Ishikawa (cell line): ENCODE measurements at regions not wholly inside any gene's neighbourhood (a gene's known extent, or its start where the extent isn't known, plus 50 kb on each side); places are given as distances from the start of the nearest gene placed in this dataset.

Experiments used
- CEBPB ChIP-seq: IDR thresholded peaks from 2 replicates; pipeline ENCODE4 v1.6.1; 2012
- CREB1 ChIP-seq: IDR thresholded peaks from 2 replicates; pipeline ENCODE4 v1.6.1; 2012; ENCODE audit warnings: low read depth
- EGR1 ChIP-seq: IDR thresholded peaks from 2 replicates; pipeline ENCODE4 v1.6.1; 2012
- EP300 ChIP-seq: IDR thresholded peaks from 2 replicates; pipeline ENCODE4 v1.6.1; 2012; ENCODE audit warnings: borderline replicate concordance
- FOXM1 ChIP-seq: IDR thresholded peaks from 2 replicates; pipeline ENCODE4 v1.6.1; 2012; ENCODE audit warnings: low read depth, borderline replicate concordance
- NFIC ChIP-seq: IDR thresholded peaks from 2 replicates; pipeline ENCODE4 v1.6.1; 2012
- RAD21 ChIP-seq: IDR thresholded peaks from 2 replicates; pipeline ENCODE4 v1.6.1; 2012; ENCODE audit warnings: low read depth
- TAF1 ChIP-seq: IDR thresholded peaks from 2 replicates; pipeline ENCODE4 v1.6.1; 2012; ENCODE audit warnings: low read depth, mild to moderate bottlenecking
- TCF12 ChIP-seq: IDR thresholded peaks from 2 replicates; pipeline ENCODE4 v1.6.1; 2012; ENCODE audit warnings: low read depth
- TEAD4 ChIP-seq: IDR thresholded peaks from 2 replicates; pipeline ENCODE4 v1.6.1; 2012
- YY1 ChIP-seq: IDR thresholded peaks from 2 replicates; pipeline ENCODE4 v1.6.1; 2012; ENCODE audit warnings: low read depth
- ZBTB7A ChIP-seq: IDR thresholded peaks from 2 replicates; pipeline ENCODE4 v1.6.1; 2012; ENCODE audit warnings: low read depth
- TF ChIP-seq, protein P1 (sequence below): IDR thresholded peaks from 2 replicates; pipeline ENCODE4 v1.6.1; 2012
- TF ChIP-seq, protein P2 (sequence below): IDR thresholded peaks from 2 replicates; pipeline ENCODE4 v1.6.1; 2012
- TF ChIP-seq, protein P3 (sequence below): IDR thresholded peaks from 2 replicates; pipeline ENCODE4 v1.6.1; 2012; ENCODE audit warnings: low read depth, mild to moderate bottlenecking

DNA sequence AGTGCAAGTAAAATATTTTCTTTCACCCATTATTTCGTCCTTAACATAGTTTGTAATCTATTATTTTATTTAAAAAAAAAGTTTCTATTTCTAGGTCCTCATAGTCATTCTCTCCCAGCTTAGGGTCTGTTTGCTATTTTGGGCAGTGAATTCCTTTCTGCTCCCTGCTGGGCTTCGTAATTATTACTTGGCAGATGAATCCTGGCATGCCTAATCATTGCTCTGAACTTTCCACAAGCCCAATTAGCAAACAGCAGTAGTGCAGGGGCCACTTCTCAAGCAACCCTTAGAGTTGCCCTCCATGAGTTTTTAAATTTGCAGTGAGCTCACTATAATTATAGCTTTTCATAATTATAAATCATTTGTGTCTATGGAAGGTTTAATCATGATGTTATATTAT lies 1378.3 kb upstream of the SEL1L start:
- TF ChIP-seq CEBPB (no peak), ZBTB7A (no peak), FOXM1 (no peak), YY1 (no peak), TAF1 (no peak), EP300 (no peak)
- TF ChIP-seq, protein P1, sequence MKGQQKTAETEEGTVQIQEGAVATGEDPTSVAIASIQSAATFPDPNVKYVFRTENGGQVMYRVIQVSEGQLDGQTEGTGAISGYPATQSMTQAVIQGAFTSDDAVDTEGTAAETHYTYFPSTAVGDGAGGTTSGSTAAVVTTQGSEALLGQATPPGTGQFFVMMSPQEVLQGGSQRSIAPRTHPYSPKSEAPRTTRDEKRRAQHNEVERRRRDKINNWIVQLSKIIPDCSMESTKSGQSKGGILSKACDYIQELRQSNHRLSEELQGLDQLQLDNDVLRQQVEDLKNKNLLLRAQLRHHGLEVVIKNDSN: no peak
- TF ChIP-seq, protein P2, sequence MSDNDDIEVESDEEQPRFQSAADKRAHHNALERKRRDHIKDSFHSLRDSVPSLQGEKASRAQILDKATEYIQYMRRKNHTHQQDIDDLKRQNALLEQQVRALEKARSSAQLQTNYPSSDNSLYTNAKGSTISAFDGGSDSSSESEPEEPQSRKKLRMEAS: no peak
- TF ChIP-seq, protein P3, sequence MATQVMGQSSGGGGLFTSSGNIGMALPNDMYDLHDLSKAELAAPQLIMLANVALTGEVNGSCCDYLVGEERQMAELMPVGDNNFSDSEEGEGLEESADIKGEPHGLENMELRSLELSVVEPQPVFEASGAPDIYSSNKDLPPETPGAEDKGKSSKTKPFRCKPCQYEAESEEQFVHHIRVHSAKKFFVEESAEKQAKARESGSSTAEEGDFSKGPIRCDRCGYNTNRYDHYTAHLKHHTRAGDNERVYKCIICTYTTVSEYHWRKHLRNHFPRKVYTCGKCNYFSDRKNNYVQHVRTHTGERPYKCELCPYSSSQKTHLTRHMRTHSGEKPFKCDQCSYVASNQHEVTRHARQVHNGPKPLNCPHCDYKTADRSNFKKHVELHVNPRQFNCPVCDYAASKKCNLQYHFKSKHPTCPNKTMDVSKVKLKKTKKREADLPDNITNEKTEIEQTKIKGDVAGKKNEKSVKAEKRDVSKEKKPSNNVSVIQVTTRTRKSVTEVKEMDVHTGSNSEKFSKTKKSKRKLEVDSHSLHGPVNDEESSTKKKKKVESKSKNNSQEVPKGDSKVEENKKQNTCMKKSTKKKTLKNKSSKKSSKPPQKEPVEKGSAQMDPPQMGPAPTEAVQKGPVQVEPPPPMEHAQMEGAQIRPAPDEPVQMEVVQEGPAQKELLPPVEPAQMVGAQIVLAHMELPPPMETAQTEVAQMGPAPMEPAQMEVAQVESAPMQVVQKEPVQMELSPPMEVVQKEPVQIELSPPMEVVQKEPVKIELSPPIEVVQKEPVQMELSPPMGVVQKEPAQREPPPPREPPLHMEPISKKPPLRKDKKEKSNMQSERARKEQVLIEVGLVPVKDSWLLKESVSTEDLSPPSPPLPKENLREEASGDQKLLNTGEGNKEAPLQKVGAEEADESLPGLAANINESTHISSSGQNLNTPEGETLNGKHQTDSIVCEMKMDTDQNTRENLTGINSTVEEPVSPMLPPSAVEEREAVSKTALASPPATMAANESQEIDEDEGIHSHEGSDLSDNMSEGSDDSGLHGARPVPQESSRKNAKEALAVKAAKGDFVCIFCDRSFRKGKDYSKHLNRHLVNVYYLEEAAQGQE: no peak

DNA sequence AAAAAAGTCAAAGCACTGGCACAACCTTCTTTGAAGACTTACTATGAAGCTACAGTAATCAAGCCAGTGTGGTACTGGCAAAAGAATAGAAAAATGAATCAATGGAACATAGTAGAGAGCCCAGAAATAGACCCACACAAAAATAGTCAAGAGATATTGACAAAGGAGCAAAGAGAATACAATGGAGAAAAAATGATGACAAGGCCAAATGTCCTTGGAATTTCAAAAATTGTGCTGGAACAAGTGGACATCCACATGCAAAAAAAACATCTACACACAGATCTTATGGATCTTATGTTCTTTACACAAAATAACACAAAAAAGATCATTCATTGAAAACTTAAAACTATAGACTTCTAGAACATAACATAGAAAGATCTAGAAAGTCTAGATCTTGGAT lies 1379.7 kb upstream of the SEL1L start:
- TF ChIP-seq EGR1: no peak
- no peak for TF ChIP-seq RAD21
- no peak for TF ChIP-seq CREB1
- TF ChIP-seq FOXM1: no peak
- TF ChIP-seq TEAD4: no peak
- TF ChIP-seq CEBPB: no peak
- TF ChIP-seq, protein P1: no peak
- TF ChIP-seq TAF1: no peak
- TF ChIP-seq NFIC: no peak
- TF ChIP-seq, protein P3: no peak
- TF ChIP-seq YY1: no peak
- no peak for TF ChIP-seq ZBTB7A
- TF ChIP-seq EP300: no peak
- TF ChIP-seq, protein P2: no peak
- TF ChIP-seq TCF12: no peak

DNA sequence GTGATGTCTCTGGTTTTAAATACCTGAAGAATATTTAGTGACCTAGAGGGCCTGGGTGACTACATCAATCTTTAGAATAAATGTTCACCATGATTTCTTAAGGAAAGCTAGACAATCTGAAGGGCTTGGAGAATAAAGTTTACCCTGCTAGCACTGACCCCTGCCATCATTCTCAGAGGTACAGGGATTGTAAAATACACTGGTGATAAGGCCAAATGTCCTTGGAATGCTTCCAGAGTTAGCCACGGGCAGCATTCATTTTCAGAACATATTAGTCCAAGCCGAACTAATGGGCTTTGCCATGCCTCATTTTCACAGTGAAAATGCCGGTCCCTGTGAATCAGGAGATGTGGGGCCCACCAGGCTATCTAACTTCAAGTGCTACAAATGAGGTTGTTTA lies 1381.7 kb upstream of the SEL1L start:
- no peak for TF ChIP-seq TEAD4
- TF ChIP-seq FOXM1: no peak
- TF ChIP-seq, protein P2: no peak
- TF ChIP-seq, protein P1: no peak
- no peak for TF ChIP-seq EGR1
- no peak for TF ChIP-seq EP300
- TF ChIP-seq, protein P3: no peak
- no peak for TF ChIP-seq ZBTB7A
- TF ChIP-seq CEBPB: no peak
- TF ChIP-seq RAD21: no peak
- TF ChIP-seq NFIC: no peak

DNA sequence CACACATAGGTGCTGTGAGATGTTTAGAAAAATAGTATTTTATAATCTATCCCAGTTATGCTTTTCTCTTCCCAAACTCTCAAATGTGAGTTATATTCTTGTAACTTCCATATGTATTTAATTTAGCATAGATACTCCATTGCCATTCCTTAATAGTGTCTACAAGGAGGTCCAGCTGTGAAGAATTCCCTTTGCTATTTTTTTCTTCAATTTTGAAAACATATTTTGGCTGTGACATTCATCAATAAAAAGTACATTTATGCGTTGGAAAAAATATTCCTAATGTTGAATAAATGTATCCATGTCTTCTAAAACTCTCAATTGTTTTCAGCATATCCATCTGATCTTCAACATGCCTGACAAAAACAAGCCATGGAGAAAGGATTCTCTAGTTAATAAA lies 1402.0 kb upstream of the SEL1L start:
- TF ChIP-seq RAD21: no peak
- no peak for TF ChIP-seq TCF12
- TF ChIP-seq, protein P1: no peak
- TF ChIP-seq FOXM1: no peak
- TF ChIP-seq, protein P2: no peak
- TF ChIP-seq CREB1: no peak
- TF ChIP-seq TEAD4: no peak
